Neuronal stem cell (in vitro differentiated cells): ENCODE measurements at regions not wholly inside any gene's neighbourhood (a gene's known extent, or its start where the extent isn't known, plus 50 kb on each side); places are given as distances from the start of the nearest gene placed in this dataset.

Experiments used
- DNase-seq: peaks from one replicate; pipeline ENCODE4 v3.0.0-alpha.2; 2013; ENCODE audit warnings: low spot score
- H2AFZ ChIP-seq: one replicate; pipeline ENCODE4 v1.6.1; 2013; ENCODE audit warnings: mild to moderate bottlenecking, low read length, inconsistent platforms
- H2AK5ac ChIP-seq: 2 replicates; pipeline ENCODE4 v1.6.1; 2013; ENCODE audit warnings: low read depth, mild to moderate bottlenecking, inconsistent platforms, low read length, moderate library complexity, mixed read lengths
- H2BK120ac ChIP-seq: 2 replicates; pipeline ENCODE4 v1.6.1; 2013; ENCODE audit warnings: low read depth, mild to moderate bottlenecking, inconsistent platforms, low read length, moderate library complexity, mixed read lengths
- H2BK12ac ChIP-seq: one replicate; pipeline ENCODE4 v1.6.1; 2013; ENCODE audit warnings: low read length, inconsistent platforms
- H2BK15ac ChIP-seq: 2 replicates; pipeline ENCODE4 v1.6.1; 2013; ENCODE audit warnings: mild to moderate bottlenecking, low read length, inconsistent platforms, mixed read lengths
- H2BK5ac ChIP-seq: one replicate; pipeline ENCODE4 v1.6.1; 2013; ENCODE audit warnings: inconsistent platforms, mild to moderate bottlenecking, low read length, moderate library complexity
- H3K14ac ChIP-seq: one replicate; pipeline ENCODE4 v1.6.1; 2013; ENCODE audit warnings: low read length, inconsistent platforms
- H3K18ac ChIP-seq: 2 replicates; pipeline ENCODE4 v1.6.1; 2013; ENCODE audit warnings: low read length, inconsistent platforms
- H3K23ac ChIP-seq: 2 replicates; pipeline ENCODE4 v1.6.1; 2013; ENCODE audit warnings: low read depth, mild to moderate bottlenecking, mixed read lengths, low read length, inconsistent platforms; ENCODE audit not compliant: poor library complexity
- H3K27ac ChIP-seq: replicated peaks from 3 replicates; pipeline ENCODE4 v1.5.1; 2013; ENCODE audit warnings: low read length, inconsistent platforms
- H3K27me3 ChIP-seq, 3 experiments: 2 replicates each; pipeline ENCODE4 v1.6.1; 2013; ENCODE audit warnings: low read length in 3 of 3, mild to moderate bottlenecking in 2 of 3, inconsistent platforms in 1 of 3, low read depth in 1 of 3, mixed read lengths in 1 of 3, moderate library complexity in 1 of 3; ENCODE audit not compliant: control insufficient read depth in 3 of 3, insufficient read depth in 3 of 3
- H3K36me3 ChIP-seq, 2 donors: replicated peaks in 1 of 2; 2 replicates each; pipeline ENCODE4 v1.6.1; 2013; ENCODE audit warnings: low read length in 2 of 2; ENCODE audit not compliant: control insufficient read depth in 2 of 2, insufficient read depth in 2 of 2
- H3K4ac ChIP-seq: 2 replicates; pipeline ENCODE4 v1.6.1; 2013; ENCODE audit warnings: inconsistent platforms, mild to moderate bottlenecking, low read length, moderate library complexity
- H3K4me1 ChIP-seq, 2 donors: 1 replicate in 1 of 2; 2 replicates in 1 of 2; pipeline ENCODE4 v1.6.1; 2013; ENCODE audit warnings: low read length in 2 of 2, low read depth in 1 of 2; ENCODE audit not compliant: control insufficient read depth in 2 of 2, insufficient read depth in 1 of 2
- H3K4me2 ChIP-seq: one replicate; pipeline ENCODE4 v1.6.1; 2013; ENCODE audit warnings: mild to moderate bottlenecking, low read length, inconsistent platforms; ENCODE audit not compliant: insufficient read depth, poor library complexity, severe bottlenecking
- H3K4me3 ChIP-seq, 2 donors: 2 replicates each; pipeline ENCODE4 v1.5.1; 2013; ENCODE audit warnings: low read length in 2 of 2, mild to moderate bottlenecking in 2 of 2, inconsistent platforms in 1 of 2, moderate library complexity in 1 of 2
- H3K79me1 ChIP-seq: one replicate; pipeline ENCODE4 v1.6.1; 2013; ENCODE audit warnings: low read depth, mild to moderate bottlenecking, inconsistent platforms, low read length, moderate library complexity
- H3K9ac ChIP-seq: one replicate; pipeline ENCODE4 v1.6.1; 2013; ENCODE audit warnings: mild to moderate bottlenecking, low read depth, low read length, inconsistent platforms; ENCODE audit not compliant: poor library complexity
- H3K9me3 ChIP-seq, 2 donors: replicated peaks in 1 of 2; 2 replicates each; pipeline versions ENCODE3 to v1.6.1; 2013; ENCODE audit warnings: low read length in 2 of 2, mild to moderate bottlenecking in 2 of 2, inconsistent platforms in 1 of 2, low read depth in 1 of 2, mixed read lengths in 1 of 2, moderate library complexity in 1 of 2; ENCODE audit not compliant: control insufficient read depth in 2 of 2, insufficient read depth in 1 of 2
- H4K8ac ChIP-seq: one replicate; pipeline ENCODE4 v1.6.1; 2013; ENCODE audit warnings: low read depth, mild to moderate bottlenecking, inconsistent platforms, low read length, moderate library complexity
- H4K91ac ChIP-seq: one replicate; pipeline ENCODE4 v1.6.1; 2013; ENCODE audit warnings: low read length, low read depth, mild to moderate bottlenecking, inconsistent platforms; ENCODE audit not compliant: poor library complexity
- WGBS, 2 donors: extraction: QIAGEN DNeasy Blood & Tissue Kit; methylation state at CpG; one replicate each; pipeline ENCODE4 v1.1.7; 2013; ENCODE audit warnings: missing lambda C conversion rate in 2 of 2, mixed read lengths in 1 of 2; ENCODE audit not compliant: insufficient read length in 2 of 2, insufficient replicate concordance in 1 of 2; ENCODE audit errors: extremely low coverage in 2 of 2; 5-methylcytosine and 5-hydroxymethylcytosine counted together

- no CpG with 5 or more reads among the region's 4 CpGs for WGBS, 2 donors
Measured at GRCh38 chr17:71948703-71949422, 172.0 kb upstream of the SOX9 start.

GRCh38 chr17:71959154-71959553 lies 161.7 kb upstream of the SOX9 start:
- no peak overlapping the region for H3K14ac ChIP-seq

More at GRCh38 chr17:71948703-71949422, 172.0 kb upstream of the SOX9 start:
- Histone ChIP-seq H3K79me1 (no peaks in the 10 kb centered on the region), H3K14ac (no peak overlapping the region), H3K23ac (no peak overlapping the region), H3K18ac (no peak overlapping the region), H3K9me3 (no peaks in the 10 kb centered on the region), H3K9ac (no peak overlapping the region), H3K27me3 (no peaks in the 10 kb centered on the region), H3K4me2 (no peak overlapping the region), H3K27ac (no peak overlapping the region), H2AK5ac (no peak overlapping the region), H2BK15ac (no peak overlapping the region), H2BK12ac (no peak overlapping the region), H2AFZ (no peak overlapping the region), H4K8ac (no peak overlapping the region), H4K91ac (no peak overlapping the region), H3K4me1 (peaks cover 0 to 1% of the 10 kb centered on the region in 2 donors), H3K4me3 (no peak overlapping the region), H2BK5ac (no peak overlapping the region), H3K4ac (no peak overlapping the region), H3K36me3 (no peaks in the 10 kb centered on the region), H2BK120ac (no peak overlapping the region)
- no peak for DNase-seq

GRCh38 chr17:71963351-71963750 lies 157.5 kb upstream of the SOX9 start:
- no peak overlapping the region for H4K8ac ChIP-seq
- no peaks in the 10 kb centered on the region for H3K4me1 ChIP-seq
- no peak overlapping the region for H3K23ac ChIP-seq
- no peak overlapping the region for H2BK15ac ChIP-seq
- no peak for DNase-seq
- H3K4me3 ChIP-seq, result no peak overlapping the region
- H4K91ac ChIP-seq, result no peak overlapping the region
- no peak overlapping the region for H3K27ac ChIP-seq
- H2BK120ac ChIP-seq, result no peak overlapping the region
- H3K36me3 ChIP-seq, result no peaks in the 10 kb centered on the region
- H2BK5ac ChIP-seq, result no peak overlapping the region
- H2AFZ ChIP-seq, result no peak overlapping the region
- H3K9ac ChIP-seq, result no peak overlapping the region
- H3K18ac ChIP-seq, result no peak overlapping the region
- no peaks in the 10 kb centered on the region for H3K9me3 ChIP-seq
- no peak overlapping the region for H3K4me2 ChIP-seq
- no peak overlapping the region for H2AK5ac ChIP-seq
- H3K79me1 ChIP-seq, result no peaks in the 10 kb centered on the region
- H2BK12ac ChIP-seq, result no peak overlapping the region
- no peak overlapping the region for H3K14ac ChIP-seq
- no peaks in the 10 kb centered on the region for H3K27me3 ChIP-seq
- no peak overlapping the region for H3K4ac ChIP-seq

More at GRCh38 chr17:71959154-71959553, 161.7 kb upstream of the SOX9 start:
- Histone ChIP-seq H2BK15ac (no peak overlapping the region), H3K27ac (no peak overlapping the region), H3K4me3 (no peak overlapping the region), H2AFZ (no peak overlapping the region), H3K27me3 (no peaks in the 10 kb centered on the region), H3K23ac (no peak overlapping the region), H4K91ac (no peak overlapping the region), H3K9ac (no peak overlapping the region), H4K8ac (no peak overlapping the region), H2AK5ac (no peak overlapping the region), H2BK5ac (no peak overlapping the region), H2BK120ac (no peak overlapping the region), H3K18ac (no peak overlapping the region), H3K79me1 (no peaks in the 10 kb centered on the region), H2BK12ac (no peak overlapping the region), H3K4me1 (no peaks in the 10 kb centered on the region), H3K9me3 (peaks cover 0 to 2% of the 10 kb centered on the region in 2 donors), H3K4me2 (no peak overlapping the region), H3K36me3 (no peaks in the 10 kb centered on the region), H3K4ac (no peak overlapping the region)
- no CpG with 5 or more reads among the region's 2 CpGs for WGBS, 2 donors
- DNase-seq, result no peak

GRCh38 chr17:71963791-71964190 lies 157.0 kb upstream of the SOX9 start:
- no peak overlapping the region for H3K18ac ChIP-seq
- H3K4me3 ChIP-seq, result no peak overlapping the region
- no peak overlapping the region for H2BK5ac ChIP-seq
- H4K91ac ChIP-seq, result no peak overlapping the region
- no peaks in the 10 kb centered on the region for H3K4me1 ChIP-seq
- no peaks in the 10 kb centered on the region for H3K79me1 ChIP-seq
- H2BK15ac ChIP-seq, result no peak overlapping the region
- no peak overlapping the region for H2BK12ac ChIP-seq
- DNase-seq, result no peak
- no peak overlapping the region for H2BK120ac ChIP-seq
- no peak overlapping the region for H3K27ac ChIP-seq
- no peak overlapping the region for H3K14ac ChIP-seq
- no peak overlapping the region for H3K23ac ChIP-seq
- H3K9me3 ChIP-seq, result no peaks in the 10 kb centered on the region
- H3K9ac ChIP-seq, result no peak overlapping the region
- H2AK5ac ChIP-seq, result no peak overlapping the region
- no peak overlapping the region for H3K4ac ChIP-seq
- no peak overlapping the region for H2AFZ ChIP-seq
- no peak overlapping the region for H4K8ac ChIP-seq
- H3K4me2 ChIP-seq, result no peak overlapping the region
- no peaks in the 10 kb centered on the region for H3K36me3 ChIP-seq
- H3K27me3 ChIP-seq, result no peaks in the 10 kb centered on the region
- WGBS, 2 donors, result no CpG with 5 or more reads among the region's 4 CpGs
